Stimulated activated CD4-positive, alpha-beta T cell treated with anti-CD3 and anti-CD28 coated beads, Interleukin-15, amount 100 ng/mL, for 1 hour (primary cell): ENCODE measurements at regions not wholly inside any gene's neighbourhood (a gene's known extent, or its start where the extent isn't known, plus 50 kb on each side); places are given as distances from the start of the nearest gene placed in this dataset.

ENCODE experiments used
- DNase-seq, 2 donors: peaks; one replicate each; pipeline ENCODE4 v3.0.0-alpha.2; 2020; ENCODE audit warnings: low read depth in 1 of 2, low spot score in 1 of 2

DNA sequence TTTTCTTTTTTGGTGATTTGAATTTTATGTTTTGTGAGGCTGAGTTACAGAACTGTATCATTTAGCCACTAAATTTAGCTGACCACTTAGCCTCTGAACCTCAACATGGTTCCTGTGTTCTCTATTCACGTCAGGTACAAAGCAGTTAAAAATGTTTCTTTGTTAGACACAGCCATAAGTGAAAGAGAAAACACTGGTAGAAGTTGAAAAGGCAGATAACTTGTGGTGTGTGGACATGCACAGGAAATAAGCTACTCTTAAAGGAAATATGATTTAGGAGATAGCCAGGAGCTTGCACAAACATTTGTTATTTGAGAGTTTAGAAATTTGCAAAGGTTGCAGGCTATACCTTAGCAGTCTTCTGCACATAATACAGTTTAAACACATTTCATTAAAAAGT is 171.0 kb upstream of the RPS6KA3 start:
- no peak for DNase-seq

DNA sequence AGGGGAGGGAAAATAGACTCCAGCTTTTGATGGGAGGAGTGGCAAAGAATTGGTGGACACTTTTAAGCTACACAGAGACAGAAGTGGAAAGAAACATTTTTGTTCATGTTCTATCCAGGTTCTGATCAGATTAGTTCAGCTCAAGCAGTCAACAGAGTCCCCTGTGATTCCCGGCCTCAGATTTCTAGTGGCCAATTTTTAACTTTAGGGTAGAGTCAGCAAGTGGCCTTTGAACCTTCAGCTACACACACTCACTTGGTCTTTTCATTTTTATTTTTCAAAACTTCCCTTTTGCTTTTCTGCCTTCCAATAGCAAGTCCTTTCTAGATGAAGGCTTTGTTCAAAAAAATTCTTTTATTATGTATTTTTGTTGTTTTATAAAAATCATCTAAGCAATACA is 169.2 kb upstream of the RPS6KA3 start:
- no peak for DNase-seq

DNA sequence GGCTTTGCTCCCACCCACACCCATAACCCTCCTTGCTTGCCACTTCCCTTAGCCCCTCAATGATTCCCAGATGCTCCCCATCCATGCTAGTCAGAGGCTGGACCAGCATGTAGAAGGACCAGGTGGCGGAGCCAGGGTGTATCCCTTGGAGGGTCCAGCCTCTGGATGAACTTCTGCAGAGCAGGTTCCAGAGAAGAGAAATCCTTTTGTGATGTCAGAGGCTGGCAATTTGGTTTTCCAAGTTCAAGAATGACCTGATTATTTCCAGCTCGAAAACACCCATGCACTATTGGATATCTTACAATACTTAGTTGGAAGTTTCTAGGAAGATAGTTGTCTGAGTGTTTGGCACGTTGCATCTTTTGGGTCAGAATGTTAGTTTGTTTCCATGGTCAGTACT is 168.3 kb upstream of the RPS6KA3 start:
- no peak for DNase-seq

DNA sequence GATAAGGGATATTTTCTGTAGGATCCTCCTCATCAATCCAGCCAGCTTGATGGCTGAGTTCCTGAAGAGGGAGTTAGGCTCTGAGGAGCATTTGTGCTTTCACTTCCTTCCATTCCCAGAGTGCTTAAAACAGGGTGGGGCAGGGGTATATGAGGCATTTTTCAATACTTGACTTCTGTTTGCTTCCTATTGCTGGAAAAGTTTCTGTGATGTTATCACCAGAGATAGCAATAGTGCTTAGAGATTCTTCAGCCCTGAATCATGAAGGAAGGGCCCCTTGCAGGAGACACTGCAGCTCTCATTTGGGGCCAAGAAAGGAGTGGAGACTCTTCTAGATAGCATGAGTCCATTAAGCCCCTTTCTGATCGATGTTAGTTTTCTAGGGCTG is 166.7 kb upstream of the RPS6KA3 start:
- no peak for DNase-seq

DNA sequence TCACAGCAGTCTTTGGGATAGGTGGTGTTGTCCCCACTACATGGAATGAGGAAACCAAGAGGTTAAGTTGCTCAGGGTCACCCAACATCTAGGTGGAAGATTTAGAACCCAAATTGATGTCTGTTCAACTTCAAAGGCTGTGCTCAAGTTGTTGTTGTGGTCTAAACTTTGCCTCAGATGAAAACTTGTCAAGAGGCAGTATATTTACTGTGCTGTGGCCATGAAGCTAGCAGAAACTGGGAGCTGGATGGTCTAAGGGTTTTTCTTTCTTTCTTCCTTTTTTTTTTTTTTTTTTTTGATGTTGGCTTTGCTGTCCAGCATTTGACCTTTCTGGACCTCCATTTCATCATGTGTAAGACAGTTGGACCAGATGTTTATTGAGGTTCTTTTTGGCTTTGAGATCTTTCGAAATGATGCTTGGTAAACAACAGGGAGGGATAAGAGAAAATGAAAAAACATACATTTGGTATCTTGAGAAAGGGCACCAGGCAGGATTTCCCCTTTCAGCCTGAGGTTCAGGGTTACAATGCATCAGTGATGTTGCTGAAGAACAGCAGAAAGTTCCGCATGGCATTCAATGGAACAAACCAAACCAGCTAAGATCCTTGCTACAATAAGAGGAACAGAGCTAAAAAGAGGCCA is 166.2 kb upstream of the RPS6KA3 start:
- DNase-seq = no peak

DNA sequence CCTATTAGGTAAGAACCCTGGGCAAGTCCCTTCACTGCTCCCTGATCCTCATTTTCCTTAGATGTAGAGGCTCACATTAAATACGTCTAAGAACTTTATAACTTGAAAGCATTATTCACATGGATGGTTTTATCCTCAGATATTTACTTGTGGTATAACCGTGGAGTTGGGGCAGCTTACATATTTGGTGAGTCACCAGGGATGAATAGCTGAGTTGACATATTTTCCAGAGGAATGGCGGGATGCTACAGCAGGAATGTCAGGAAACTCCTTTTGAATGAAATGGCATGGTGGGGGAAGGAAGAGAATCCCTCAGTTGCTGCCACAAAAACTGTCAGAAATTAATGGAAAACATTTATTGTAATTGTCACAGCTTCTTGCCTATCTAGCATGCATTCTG is 165.3 kb upstream of the RPS6KA3 start:
- no peak for DNase-seq

DNA sequence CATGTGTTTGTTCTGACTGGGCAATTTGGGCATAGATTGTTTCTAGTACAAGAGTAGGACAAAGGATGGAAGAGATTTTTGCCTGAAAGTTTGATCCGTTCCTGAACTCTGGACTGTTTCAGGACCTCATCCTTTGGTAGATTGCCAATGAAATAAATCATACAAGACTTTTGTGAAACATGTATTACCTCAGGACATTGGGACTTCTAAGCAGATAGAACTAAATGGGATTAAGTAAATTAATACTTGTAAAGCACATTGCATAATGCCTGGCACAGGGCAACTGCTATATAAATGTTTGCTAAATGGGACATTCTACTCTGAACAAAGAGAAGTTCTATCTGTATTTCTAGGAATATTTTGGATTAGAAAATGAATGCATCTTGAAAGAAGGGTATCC is 164.8 kb upstream of the RPS6KA3 start:
- no peak for DNase-seq

DNA sequence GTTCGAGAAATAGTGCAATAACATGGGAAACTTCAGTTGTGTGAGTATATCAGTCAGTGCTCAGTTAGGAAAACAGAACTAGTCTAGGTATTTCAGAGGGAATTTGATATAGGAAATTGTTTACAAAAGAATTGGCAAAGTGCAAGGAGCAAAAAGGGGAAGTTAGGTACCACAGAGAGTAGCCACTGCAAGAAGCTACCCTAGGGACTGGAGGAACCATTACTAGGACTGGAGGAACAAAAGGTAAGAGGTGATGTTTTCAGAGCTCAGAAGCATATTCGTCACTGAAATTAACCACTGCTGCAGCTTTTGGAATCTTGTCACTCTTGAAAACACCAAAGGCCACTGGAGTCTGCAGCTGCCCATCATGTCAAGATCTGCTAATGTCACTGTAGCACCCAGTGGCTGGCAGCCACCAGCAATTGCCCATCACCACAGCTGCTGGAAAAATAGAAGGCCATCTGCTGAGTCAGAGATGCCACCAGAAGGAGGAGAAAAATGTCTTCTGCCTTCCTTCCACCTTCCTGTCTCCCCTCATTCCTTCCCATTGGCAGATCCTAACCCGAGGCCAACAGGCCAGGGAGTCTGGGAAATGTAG is 160.6 kb upstream of the RPS6KA3 start:
- DNase-seq = no peak

DNA sequence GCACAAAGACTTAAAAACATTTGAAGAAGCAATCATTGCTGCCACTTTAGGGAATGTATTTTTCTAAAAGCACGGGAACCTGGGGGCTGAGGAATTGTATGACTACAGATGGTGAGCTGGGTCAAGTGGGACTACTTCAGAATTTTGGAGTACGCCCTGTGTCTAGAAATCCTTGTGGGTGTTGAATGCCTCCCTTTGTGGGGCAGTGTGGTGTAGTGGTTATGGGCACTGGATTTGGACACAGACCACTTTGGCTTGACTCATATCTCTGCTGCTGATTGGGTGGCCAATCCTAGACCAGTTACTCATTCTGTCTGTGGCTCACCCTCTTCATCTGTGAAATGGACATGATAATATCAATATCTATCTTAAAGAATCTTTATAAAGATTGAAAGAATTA is 155.0 kb upstream of the RPS6KA3 start:
- no peak for DNase-seq

DNA sequence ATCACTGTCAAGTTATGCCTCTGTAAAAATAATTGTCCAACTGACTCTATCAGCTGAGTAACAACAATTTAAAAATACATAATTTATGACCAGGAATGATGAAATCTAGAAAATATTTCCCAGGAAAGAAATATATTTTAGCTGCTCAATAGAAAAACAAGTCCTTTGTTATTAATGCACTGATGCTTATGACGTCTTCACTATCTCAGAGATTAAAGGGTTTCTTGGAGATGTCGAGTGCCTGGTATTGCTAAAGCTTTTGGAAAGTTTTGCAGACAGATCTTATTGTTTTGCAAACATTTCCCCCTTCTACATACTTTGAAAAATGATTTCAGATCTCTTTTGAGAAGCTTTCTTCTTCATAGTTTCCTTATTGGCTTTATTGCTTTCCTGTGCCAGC is 154.6 kb upstream of the RPS6KA3 start:
- DNase-seq = no peak

DNA sequence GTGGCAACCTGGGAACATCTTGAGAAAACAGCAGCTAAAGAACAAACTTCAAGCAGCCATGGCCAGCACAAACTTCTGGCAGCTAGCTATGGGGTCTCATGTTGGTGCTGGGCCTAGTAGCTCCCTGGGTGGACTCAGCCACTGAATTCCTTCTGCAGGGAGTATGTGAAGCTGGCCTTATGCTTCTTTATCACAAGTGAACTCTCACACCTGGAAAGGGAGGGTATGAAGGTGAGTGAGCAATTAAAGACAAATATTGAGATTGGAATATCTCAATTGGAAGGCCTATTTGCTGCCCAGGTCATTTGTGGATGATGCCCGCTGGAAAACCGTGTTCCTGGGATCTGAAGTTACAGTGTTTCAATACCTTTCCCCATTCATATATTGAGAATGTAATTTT is 153.3 kb upstream of the RPS6KA3 start:
- no peak for DNase-seq

DNA sequence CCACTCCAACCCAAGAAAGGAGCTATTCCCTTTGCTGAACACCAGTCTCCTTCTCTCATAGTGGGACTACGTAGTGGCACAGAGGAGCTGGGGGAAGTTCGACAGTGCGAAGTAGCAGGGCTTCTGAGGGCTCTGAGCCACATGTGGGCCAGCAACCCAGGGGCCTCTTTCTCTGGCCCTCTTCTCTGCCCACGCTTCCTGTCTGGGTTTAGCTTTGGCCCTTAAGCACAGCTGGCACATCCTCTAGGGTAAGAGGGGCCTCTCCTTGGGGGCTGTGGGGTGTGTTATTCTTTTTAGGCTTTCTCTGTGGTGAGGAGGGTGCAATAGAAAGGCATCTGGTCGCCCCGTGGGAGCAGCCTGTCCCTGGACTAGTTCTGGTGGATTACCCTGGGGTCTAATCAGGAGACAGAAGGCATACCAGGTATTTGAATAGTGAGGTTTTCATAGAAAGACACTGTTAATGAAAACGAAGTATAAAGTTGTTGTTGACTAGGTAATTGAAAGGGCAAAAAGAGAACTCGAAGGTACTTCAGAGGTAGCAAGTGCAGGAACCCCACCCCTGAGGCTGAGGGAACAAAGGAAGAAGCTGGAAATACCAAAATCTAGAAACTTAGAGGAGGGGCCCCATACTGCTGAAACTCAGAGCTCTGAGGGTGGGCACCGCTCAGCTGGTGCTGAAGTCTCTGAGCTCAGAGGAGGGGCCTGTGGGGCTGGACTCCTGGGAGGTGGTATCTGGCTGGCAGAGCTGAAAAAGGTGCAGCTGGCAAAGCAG is 151.9 kb upstream of the RPS6KA3 start:
- DNase-seq = no peak

DNA sequence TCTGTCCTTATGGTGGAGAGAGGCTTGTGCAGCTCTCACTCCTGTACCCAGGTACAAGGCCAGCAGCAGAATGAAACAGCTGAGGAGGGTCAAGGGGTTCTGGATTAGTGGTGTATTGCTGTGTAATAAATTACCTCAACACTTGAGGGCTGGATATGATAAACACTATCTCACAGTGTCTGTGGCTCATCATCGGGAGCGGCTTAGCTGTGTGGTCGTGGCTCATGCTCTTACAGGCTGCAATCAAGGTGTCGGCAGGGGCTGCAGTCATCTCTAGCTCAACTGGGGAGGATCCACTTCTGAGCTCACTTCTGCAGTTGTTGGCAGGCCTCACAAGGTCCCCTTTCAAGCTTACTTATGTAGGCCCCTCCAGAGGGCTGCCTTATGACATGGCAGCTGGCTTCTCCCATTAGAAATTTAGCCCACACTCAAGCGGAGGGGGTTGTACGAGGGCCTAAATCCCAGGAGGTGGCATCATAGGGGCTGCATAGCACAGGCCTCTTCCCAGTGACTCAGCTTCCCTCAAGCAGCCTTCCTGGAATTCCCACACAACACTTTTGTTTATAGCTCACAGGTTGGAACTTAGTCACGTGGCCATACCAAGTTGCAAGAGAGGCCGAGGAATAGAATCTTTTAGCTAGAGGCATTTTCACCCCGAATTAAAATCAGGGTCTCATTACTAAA is 148.2 kb upstream of the RPS6KA3 start:
- no peak for DNase-seq

DNA sequence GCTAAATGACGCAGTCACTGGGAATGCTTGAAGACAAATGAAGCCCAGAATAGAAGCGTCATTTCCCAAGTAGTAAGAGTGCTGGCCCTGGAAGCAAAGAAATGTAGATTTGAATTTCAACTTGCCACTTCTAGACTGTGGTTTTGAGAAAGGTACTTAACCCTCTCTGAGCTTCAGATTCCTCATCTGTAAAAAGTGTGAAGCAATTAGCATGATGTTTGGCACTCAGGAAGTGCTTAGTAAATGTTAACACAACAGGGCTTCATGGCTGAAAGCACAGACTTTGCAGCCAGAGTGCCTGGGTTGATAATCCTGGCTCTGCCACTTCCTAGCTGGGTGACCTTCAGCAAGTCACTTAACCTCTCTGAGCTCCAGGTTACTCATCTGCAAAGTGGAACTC is 147.4 kb upstream of the RPS6KA3 start:
- no peak for DNase-seq

DNA sequence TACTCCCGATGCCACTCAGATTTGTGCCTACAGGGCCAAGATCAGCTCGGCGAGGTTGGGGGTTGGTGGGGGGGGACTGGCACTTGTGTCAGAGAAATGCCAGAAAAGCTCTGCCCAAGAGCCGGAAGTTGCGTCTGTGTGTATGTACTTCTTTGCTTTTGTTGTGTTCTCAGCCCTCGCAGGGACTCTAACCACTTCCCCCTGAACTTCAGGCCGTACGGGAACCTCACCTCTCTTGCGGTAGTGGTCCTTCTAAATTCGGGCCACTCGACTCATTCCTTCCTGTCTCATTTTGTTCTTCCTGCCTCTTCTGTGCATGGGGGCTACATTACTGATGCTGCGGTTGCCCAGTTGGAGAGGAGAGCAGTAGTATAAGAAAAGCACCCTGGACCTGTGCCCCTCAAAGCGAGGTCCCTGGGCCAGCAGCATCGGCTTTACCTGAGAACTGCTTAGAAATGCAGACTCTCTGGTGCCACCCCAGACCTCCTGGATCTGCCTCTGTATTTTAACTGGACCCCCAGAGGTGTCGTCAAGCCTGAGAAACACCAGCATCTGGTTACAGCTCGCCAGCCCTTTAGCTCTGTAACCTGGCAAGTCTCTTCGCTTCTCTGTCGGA is 146.3 kb upstream of the RPS6KA3 start:
- DNase-seq = no peak

DNA sequence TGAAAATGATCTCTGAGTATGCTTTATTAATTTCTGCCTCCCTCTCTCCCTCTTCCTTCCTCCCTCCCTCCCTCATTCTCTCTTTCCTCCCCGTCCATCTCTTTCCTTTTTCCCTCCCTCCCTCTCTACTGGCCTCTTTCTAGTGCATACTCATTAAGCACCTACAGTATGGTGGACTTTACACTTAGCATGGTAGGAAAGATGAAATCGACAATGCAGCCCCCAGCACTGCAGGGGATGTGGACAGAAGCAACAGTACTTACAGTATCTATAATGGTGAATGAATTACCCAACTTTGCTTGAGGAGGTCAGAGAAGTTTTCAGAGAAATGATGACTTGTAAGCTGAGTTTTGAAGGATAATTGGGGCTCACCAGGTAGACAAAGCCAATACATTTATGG is 143.8 kb upstream of the RPS6KA3 start:
- no peak for DNase-seq

DNA sequence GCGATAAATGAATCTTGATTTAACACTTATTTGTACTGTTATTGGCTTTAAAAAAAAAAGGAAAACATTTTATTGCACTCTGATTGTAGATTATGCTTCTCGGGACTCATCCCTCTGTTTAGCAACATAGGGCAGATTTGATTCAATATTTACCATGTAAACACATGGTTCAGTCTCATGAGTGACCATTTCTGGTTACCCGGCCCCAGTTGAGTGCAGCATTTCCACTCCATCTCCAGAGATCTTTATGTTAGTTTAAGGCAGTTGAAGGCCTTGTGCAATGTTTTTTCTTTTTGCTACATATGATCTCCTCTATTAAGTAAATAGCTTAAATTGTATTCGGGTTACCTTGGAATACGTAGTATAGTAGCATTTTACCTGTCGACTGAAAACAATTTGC is 143.3 kb upstream of the RPS6KA3 start:
- DNase-seq = no peak

DNA sequence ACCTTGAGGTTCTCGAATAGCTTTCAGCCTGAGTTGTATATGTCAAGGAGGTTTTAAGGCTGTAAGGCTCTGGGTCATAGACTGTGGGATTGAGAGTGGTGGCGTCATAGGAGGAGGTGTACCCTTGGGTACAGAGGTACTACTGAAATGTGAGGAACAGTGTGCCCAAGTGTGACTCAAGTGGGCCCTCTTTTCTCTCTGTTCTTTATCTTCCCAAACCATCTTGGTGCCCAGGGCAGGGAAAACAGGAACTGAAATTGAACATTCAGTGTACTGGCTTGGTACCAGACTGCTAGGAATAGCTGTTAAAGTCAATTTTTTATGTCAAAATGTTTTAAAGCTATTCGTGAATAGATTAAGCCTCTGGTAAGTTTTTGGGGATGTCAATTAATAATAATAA is 136.2 kb upstream of the RPS6KA3 start:
- DNase-seq = no peak

DNA sequence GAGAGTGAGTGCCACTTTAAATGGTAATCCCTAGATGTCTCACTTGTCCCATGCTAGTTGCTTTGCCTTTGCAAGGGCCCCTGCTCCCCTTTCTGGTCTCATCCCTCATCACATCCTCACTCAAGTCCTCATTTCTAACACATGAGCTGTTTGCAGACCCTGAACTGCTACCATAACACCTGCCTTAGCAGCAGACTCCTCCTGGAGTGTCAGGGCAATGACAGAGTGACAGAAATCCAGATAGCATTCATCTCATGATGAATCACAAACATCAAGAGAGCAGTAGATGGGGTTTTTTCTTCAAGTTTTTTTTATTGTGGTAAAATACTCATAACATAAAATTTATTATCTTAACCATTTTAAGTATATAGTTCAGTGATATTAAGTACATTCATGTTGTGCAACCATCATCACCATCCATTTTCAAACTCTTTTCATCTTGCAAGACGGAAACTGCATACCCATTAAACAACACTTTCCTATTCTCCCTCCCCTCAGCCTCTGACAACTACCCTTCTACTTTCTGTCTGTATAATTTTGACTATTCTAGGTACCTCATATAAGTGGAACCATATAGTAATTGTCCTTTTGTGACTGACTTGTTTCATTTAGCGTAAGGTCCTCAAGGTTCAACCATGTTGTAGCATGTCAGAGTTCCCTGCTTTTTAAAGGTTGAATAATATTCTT is 133.2 kb upstream of the RPS6KA3 start:
- DNase-seq = no peak

DNA sequence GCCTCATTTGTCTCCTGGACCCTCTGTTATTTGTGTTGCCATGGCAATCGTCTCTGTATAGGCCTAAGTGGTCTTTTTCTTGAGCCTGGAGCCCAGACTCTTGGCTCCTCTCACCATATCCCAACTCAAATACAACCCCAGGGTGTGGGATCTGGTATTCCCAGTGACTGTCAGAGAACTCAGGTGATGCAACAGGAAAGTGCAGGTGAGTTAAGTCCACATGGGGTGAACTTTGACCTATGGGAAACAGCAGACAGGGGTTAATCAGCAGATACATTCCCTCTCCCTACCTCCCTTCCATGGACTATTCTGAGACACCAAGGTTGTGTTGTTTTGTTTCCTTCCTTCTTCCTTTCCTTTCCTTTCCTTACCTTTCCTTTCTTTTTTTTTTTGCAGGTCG is 130.9 kb upstream of the RPS6KA3 start:
- DNase-seq = no peak

DNA sequence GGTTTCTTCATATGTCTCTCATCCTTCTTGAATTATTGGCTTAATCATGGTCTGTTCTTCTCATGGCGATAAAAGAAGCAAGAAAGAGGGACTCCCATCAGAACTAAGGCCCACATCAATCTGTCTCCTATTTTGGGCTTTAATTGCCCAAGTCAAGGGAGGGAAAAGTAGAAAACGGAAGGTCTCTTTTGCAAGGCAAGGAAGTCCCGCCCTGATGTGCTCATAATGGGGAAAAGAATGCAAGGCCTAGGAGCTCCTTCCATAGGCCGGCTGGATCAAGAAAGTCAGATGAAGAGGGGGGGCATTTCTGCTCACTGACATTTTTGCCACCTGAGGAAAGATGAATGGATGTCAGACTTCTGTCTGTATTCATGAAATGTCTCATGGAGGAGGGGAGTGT is 127.7 kb upstream of the RPS6KA3 start:
- no peak for DNase-seq
